Effector memory CD8-positive, alpha-beta T cell (primary cell): ENCODE measurements at regions not wholly inside any gene's neighbourhood (a gene's known extent, or its start where the extent isn't known, plus 50 kb on each side); places are given as distances from the start of the nearest gene placed in this dataset.
"Not testable (repeated sequence)": the region's sequence is repeated elsewhere in the genome, so short reads cannot be mapped to it uniquely, and the experiment has no call there.

Experiments
- ATAC-seq: fragments of 150-1000 bp; cut with Tn5 transposase; replicated peaks from 2 replicates; pipeline ENCODE4 v1.10.0; 2021; ENCODE audit warnings: mild to moderate bottlenecking, moderate library complexity
- DNase-seq, 3 experiments: peaks; one replicate each; pipeline ENCODE4 v3.0.0; 2021
- H3K27ac Mint-ChIP-seq, 2 donors: one replicate each; pipeline ENCODE4 v1.8.0; 2022; ENCODE audit warnings: mild to moderate bottlenecking in 2 of 2, mixed read lengths in 2 of 2, moderate library complexity in 2 of 2
- H3K27me3 Mint-ChIP-seq, 2 donors: one replicate each; pipeline ENCODE4 v1.8.0; 2022; ENCODE audit warnings: mixed read lengths in 2 of 2
- H3K36me3 Mint-ChIP-seq: one replicate; pipeline ENCODE4 v1.8.0; 2022; ENCODE audit warnings: mild to moderate bottlenecking, moderate library complexity, mixed read lengths; ENCODE audit not compliant: insufficient read depth
- H3K4me1 Mint-ChIP-seq, 2 donors: one replicate each; pipeline ENCODE4 v1.8.0; 2022; ENCODE audit warnings: low read depth in 2 of 2, mixed read lengths in 2 of 2
- H3K4me3 Mint-ChIP-seq, 2 donors: one replicate each; pipeline ENCODE4 v1.8.0; 2022; ENCODE audit warnings: mild to moderate bottlenecking in 2 of 2, mixed read lengths in 2 of 2, moderate library complexity in 2 of 2
- H3K9me3 Mint-ChIP-seq, 2 donors: one replicate each; pipeline ENCODE4 v1.8.0; 2022; ENCODE audit warnings: mixed read lengths in 2 of 2

DNA sequence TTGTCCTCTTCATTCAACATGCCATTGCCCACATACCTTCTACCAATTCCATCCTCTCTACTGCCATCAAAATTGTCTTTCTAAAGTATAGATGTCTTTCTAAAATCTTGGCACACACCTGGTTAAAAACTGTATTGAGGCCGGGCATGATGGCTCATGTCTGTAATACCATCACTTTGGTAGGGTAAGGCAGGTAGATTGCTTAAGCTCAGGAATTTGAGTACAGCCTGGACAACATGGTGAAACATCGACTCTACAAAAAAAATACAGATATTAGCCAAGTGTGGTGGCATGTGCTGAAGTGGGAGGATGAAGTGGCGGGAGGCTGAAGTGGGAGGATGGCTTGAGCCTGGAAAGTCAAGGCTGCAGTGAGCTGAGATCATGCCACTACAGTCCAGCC lies 412.1 kb downstream of the TMEM38B start:
- H3K4me3 Mint-ChIP-seq = no peak overlapping the region
- H3K9me3 Mint-ChIP-seq = peaks cover 4 to 15% of the 10 kb centered on the region in 2 donors
- DNase-seq (no peak), ATAC-seq (no peak)
- no peaks in the 10 kb centered on the region for H3K36me3 Mint-ChIP-seq
- no peaks in the 10 kb centered on the region for H3K27me3 Mint-ChIP-seq
- no peak overlapping the region for H3K27ac Mint-ChIP-seq
- H3K4me1 Mint-ChIP-seq = no peaks in the 10 kb centered on the region

- DNase-seq = no peak
- no peak for ATAC-seq
Observed at GRCh38 chr9:106107716-106108115, 413.4 kb downstream of the TMEM38B start.

DNA sequence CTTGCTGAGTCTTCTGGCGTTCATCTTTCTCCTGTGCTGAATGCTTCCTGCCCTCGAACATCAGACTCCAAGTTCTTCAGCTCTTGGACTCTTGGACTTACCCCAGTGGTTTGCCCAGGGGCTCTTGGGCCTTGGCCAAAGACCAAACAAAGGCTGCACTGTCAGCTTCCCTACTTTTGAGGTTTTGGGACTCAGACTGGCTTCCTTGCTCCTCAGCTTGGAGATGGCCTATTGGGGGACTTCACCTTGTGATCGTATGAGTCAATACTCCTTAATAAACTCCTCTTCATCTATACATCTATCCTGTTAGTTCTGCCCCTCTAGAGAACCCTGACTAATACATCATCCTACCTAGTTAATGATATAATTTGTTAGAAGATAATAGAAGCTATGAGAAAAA lies 415.4 kb downstream of the TMEM38B start:
- H3K27ac Mint-ChIP-seq, H3K27me3 Mint-ChIP-seq, H3K36me3 Mint-ChIP-seq, DNase-seq, H3K4me3 Mint-ChIP-seq, H3K4me1 Mint-ChIP-seq, H3K9me3 Mint-ChIP-seq, ATAC-seq: not testable (repeated sequence)

More at GRCh38 chr9:106107716-106108115, 413.4 kb downstream of the TMEM38B start:
- no peaks in the 10 kb centered on the region for H3K4me1 Mint-ChIP-seq
- no peak overlapping the region for H3K27ac Mint-ChIP-seq
- no peak overlapping the region for H3K4me3 Mint-ChIP-seq
- H3K9me3 Mint-ChIP-seq = peaks cover 4 to 13% of the 10 kb centered on the region in 2 donors
- H3K27me3 Mint-ChIP-seq = no peaks in the 10 kb centered on the region
- H3K36me3 Mint-ChIP-seq = no peaks in the 10 kb centered on the region

GRCh38 chr9:106110483-106110882 lies 416.1 kb downstream of the TMEM38B start:
- Mint-ChIP-seq H3K27ac (no peak overlapping the region), H3K4me1 (no peaks in the 10 kb centered on the region), H3K9me3 (peaks cover 6 to 11% of the 10 kb centered on the region in 2 donors), H3K4me3 (no peak overlapping the region), H3K36me3 (no peaks in the 10 kb centered on the region), H3K27me3 (no peaks in the 10 kb centered on the region)
- DNase-seq (no peak), ATAC-seq (no peak)

DNA sequence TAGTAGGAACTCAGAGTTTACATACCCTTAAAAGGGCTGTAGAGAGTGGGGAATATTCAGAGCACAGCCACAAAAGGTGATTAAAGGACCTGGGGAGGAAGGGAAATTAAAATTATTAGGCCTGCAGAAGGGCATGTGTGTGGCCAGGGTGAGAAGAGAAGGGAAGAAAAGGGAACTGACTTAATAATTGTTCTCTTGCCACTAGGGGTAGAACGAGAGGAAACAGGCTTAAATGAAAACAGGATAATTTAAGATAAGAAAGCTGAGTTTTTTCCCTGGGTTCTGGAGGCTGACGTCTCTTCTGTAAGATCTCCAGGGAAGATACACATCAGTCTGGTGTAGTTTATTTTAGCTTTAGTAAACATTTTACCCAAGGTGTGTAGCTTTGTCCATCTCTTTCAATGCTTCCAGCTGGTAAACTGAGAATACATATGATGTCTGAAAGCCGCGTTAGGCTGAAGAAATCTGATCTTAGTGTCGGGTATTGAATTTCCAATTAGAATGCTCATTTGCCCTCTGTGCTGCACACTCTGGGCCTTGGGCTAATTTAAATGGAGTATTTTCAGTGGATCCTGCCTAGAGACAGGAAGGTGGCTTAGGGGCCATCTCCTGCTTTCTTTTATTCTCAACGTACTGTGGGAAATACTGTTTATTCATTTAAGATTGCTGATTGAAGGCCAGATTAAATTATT lies 416.8 kb downstream of the TMEM38B start:
- Mint-ChIP-seq H3K4me1 (no peaks in the 10 kb centered on the region), H3K27ac (no peak overlapping the region), H3K27me3 (no peaks in the 10 kb centered on the region), H3K36me3 (no peaks in the 10 kb centered on the region), H3K9me3 (peaks cover 6 to 16% of the 10 kb centered on the region in 2 donors), H3K4me3 (no peak overlapping the region)
- ATAC-seq (no peak), DNase-seq (no peak)

- ATAC-seq (no peak), DNase-seq (no peak)
- H3K27ac Mint-ChIP-seq = no peak overlapping the region
- H3K9me3 Mint-ChIP-seq = peaks cover 6 to 16% of the 10 kb centered on the region in 2 donors
- H3K4me1 Mint-ChIP-seq = no peaks in the 10 kb centered on the region
- H3K36me3 Mint-ChIP-seq = no peaks in the 10 kb centered on the region
- H3K4me3 Mint-ChIP-seq = no peak overlapping the region
- no peaks in the 10 kb centered on the region for H3K27me3 Mint-ChIP-seq
Observed at GRCh38 chr9:106112935-106113334, 418.6 kb downstream of the TMEM38B start.

DNA sequence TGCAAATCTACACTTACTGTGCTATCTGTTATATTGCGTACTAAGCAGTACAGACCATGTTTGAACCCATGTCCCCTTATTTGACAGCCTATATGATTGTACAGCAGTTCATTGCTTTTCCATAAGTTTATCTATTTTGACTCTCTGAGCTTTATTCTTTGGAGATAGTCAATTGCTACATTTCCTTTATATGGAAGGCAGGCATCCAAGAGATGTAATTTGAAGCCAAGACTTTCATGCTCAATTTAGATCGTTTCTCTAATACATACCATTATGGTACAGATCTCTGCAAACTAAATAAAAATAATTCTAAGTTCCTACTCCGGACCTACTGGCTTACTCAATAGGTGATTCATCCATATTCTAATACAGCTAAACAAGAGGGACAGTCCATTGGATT lies 424.8 kb downstream of the TMEM38B start:
- DNase-seq = no peak
- no peak for ATAC-seq
- Mint-ChIP-seq H3K36me3 (no peaks in the 10 kb centered on the region), H3K4me3 (no peak overlapping the region), H3K27ac (no peak overlapping the region), H3K9me3 (peaks cover 8 to 35% of the 10 kb centered on the region in 2 donors), H3K27me3 (no peaks in the 10 kb centered on the region), H3K4me1 (no peaks in the 10 kb centered on the region)

- Mint-ChIP-seq H3K4me3 (no peak overlapping the region), H3K36me3 (no peaks in the 10 kb centered on the region), H3K27ac (no peak overlapping the region), H3K4me1 (no peaks in the 10 kb centered on the region), H3K9me3 (peaks cover 8 to 41% of the 10 kb centered on the region in 2 donors), H3K27me3 (no peaks in the 10 kb centered on the region)
- ATAC-seq (no peak), DNase-seq (no peak)
Observed at GRCh38 chr9:106120071-106120470, 425.7 kb downstream of the TMEM38B start.

- no peak for DNase-seq
- Mint-ChIP-seq H3K9me3 (peaks cover 10 to 15% of the 10 kb centered on the region in 2 donors), H3K36me3 (no peaks in the 10 kb centered on the region), H3K4me3 (no peak overlapping the region), H3K4me1 (no peaks in the 10 kb centered on the region), H3K27me3 (no peaks in the 10 kb centered on the region), H3K27ac (no peak overlapping the region)
- no peak for ATAC-seq
Observed at GRCh38 chr9:106127776-106128175, 433.4 kb downstream of the TMEM38B start.

- Mint-ChIP-seq H3K4me1 (no peaks in the 10 kb centered on the region), H3K4me3 (no peak overlapping the region), H3K36me3 (no peaks in the 10 kb centered on the region), H3K27me3 (no peaks in the 10 kb centered on the region), H3K9me3 (peaks cover 0 to 10% of the 10 kb centered on the region in 2 donors), H3K27ac (no peak overlapping the region)
- ATAC-seq = no peak
- no peak for DNase-seq
Observed at GRCh38 chr9:106130374-106130773, 436.0 kb downstream of the TMEM38B start.

GRCh38 chr9:106143781-106144180 lies 449.4 kb downstream of the TMEM38B start:
- no peak overlapping the region for H3K4me3 Mint-ChIP-seq
- H3K27me3 Mint-ChIP-seq = no peaks in the 10 kb centered on the region
- H3K9me3 Mint-ChIP-seq = peaks cover 8 to 30% of the 10 kb centered on the region in 2 donors
- no peaks in the 10 kb centered on the region for H3K4me1 Mint-ChIP-seq
- no peak overlapping the region for H3K27ac Mint-ChIP-seq
- DNase-seq = no peak
- no peaks in the 10 kb centered on the region for H3K36me3 Mint-ChIP-seq
- ATAC-seq = no peak

- no peak overlapping the region for H3K27ac Mint-ChIP-seq
- H3K27me3 Mint-ChIP-seq = no peaks in the 10 kb centered on the region
- no peak overlapping the region for H3K4me3 Mint-ChIP-seq
- peaks cover 8 to 30% of the 10 kb centered on the region in 2 donors for H3K9me3 Mint-ChIP-seq
- H3K4me1 Mint-ChIP-seq = no peaks in the 10 kb centered on the region
- ATAC-seq (no peak), DNase-seq (no peak)
- H3K36me3 Mint-ChIP-seq = no peaks in the 10 kb centered on the region
Observed at GRCh38 chr9:106146066-106146840, 451.9 kb downstream of the TMEM38B start.

DNA sequence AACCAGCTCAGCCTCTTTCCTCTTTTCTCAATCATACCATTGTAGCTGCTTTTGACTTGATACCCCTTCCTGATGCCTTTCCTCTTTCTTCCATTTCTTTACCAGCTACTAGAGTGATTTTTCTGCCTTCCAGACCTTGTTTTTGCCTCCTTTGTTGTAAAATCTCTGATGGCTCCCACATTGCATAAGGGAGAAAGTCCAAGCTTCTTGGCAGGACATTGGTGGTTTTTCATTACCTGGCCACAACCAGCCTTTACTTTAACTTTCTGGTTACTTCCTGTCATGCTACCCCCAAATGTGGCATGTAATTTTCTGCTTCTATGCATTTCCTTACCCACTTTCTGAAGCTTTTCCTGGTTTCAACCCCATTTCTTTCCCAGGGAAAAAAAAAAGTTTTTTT lies 452.5 kb downstream of the TMEM38B start:
- no peak overlapping the region for H3K4me3 Mint-ChIP-seq
- no peaks in the 10 kb centered on the region for H3K36me3 Mint-ChIP-seq
- H3K4me1 Mint-ChIP-seq = no peaks in the 10 kb centered on the region
- ATAC-seq (no peak), DNase-seq (no peak)
- H3K27me3 Mint-ChIP-seq = no peaks in the 10 kb centered on the region
- no peak overlapping the region for H3K27ac Mint-ChIP-seq
- peaks cover 7 to 27% of the 10 kb centered on the region in 2 donors for H3K9me3 Mint-ChIP-seq

- DNase-seq = no peak
- Mint-ChIP-seq H3K4me3 (no peak overlapping the region), H3K27ac (no peak overlapping the region), H3K4me1 (no peaks in the 10 kb centered on the region), H3K27me3 (no peaks in the 10 kb centered on the region), H3K36me3 (no peaks in the 10 kb centered on the region), H3K9me3 (peaks cover 0 to 1% of the 10 kb centered on the region in 2 donors)
- no peak for ATAC-seq
Observed at GRCh38 chr9:106149956-106150355, 455.6 kb downstream of the TMEM38B start.
